ENCODE measurements at regions not wholly inside any gene's neighbourhood (a gene's known extent, or its start where the extent isn't known, plus 50 kb on each side); places are given as distances from the start of the nearest gene placed in this dataset.

GRCh38 chr10:10910634-10911033 is 107.0 kb upstream of the CELF2 start:
- H3K36me3 ChIP-seq, result no peaks in the 10 kb centered on the region
- peak in 1 of 2 experiments; percentile 3 for DNase-seq
- no peak overlapping the region for H3K27ac ChIP-seq
- H3K4me1 ChIP-seq, result no peaks in the 10 kb centered on the region; the same call in 1 of the 2 replicates
- no peak overlapping the region for H3K4me3 ChIP-seq
- no peaks in the 10 kb centered on the region for H3K9me3 ChIP-seq (replicated peaks)
- no peaks in the 10 kb centered on the region for H3K27me3 ChIP-seq

- H3K27ac ChIP-seq, result no peak overlapping the region; the same call in 1 of the 2 replicates
- no peaks in the 10 kb centered on the region; the same call in 1 of the 2 replicates for H3K4me1 ChIP-seq
- peak in 1 of 2 experiments; percentile 4 for DNase-seq
- H3K36me3 ChIP-seq, result no peaks in the 10 kb centered on the region
- peak overlapping the region; percentile 44 for H3K4me3 ChIP-seq
- no peaks in the 10 kb centered on the region for H3K27me3 ChIP-seq
- no peaks in the 10 kb centered on the region for H3K9me3 ChIP-seq (replicated peaks)
Measured at GRCh38 chr10:10911035-10911434, 106.6 kb upstream of the CELF2 start.

DNA sequence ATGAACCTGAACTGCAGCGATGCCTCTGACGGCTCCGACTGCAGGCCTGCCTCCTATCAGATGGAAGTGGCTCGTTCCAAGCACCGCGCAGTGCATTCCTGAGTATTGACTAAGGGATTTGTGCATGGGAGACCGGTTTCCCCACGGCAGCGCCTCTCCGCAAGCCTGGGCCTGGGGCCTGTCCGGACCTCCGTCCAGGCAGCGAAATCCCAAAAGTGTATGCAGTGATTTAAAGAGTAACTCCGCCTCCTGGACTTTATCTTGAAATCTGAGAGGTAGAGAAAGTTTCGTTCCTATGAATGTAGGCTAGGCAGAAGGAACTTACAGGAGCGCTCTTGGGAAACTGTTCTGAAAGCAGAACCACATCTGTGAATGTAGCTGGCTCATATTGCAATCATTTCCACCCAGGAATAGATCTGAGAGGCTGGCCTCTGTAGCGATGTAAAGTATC is 106.2 kb upstream of the CELF2 start:
- Histone ChIP-seq H3K27me3 (no peaks in the 10 kb centered on the region), H3K9me3 (replicated peaks) (no peaks in the 10 kb centered on the region), H3K4me1 (no peaks in the 10 kb centered on the region; the same call in 1 of the 2 replicates), H3K36me3 (no peaks in the 10 kb centered on the region), H3K4me3 (peak overlapping the region; percentile 44), H3K27ac (peak overlapping the region; percentile 11; the same call in 1 of the 2 replicates)
- peak; percentile 83 for DNase-seq

GRCh38 chr10:10914144-10914543 is 103.5 kb upstream of the CELF2 start:
- no peaks in the 10 kb centered on the region for H3K9me3 ChIP-seq (replicated peaks)
- H3K27ac ChIP-seq, result no peak overlapping the region
- no peak overlapping the region for H3K4me3 ChIP-seq
- H3K4me1 ChIP-seq, result no peaks in the 10 kb centered on the region; the same call in 1 of the 2 replicates
- no peaks in the 10 kb centered on the region for H3K36me3 ChIP-seq
- no peaks in the 10 kb centered on the region for H3K27me3 ChIP-seq
- no peak for DNase-seq

DNA sequence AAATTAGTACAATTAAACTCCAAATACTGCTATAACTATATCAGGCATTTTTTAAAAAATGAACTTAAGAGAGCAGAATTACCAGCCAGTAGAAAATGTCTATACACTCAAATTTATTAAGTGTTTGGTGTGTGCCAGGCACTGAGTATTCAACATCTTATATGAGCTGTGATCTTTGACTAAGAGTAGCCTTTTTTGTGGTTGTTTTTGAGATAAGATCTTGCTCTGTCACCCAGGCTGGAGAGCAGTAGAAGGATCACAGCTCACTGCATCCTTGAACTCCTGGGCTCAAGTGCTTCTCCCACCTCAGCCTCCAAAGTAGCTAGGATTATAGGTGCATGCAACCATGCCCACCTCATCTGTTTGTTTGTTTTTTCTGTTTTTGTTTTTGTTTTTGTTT is 102.5 kb upstream of the CELF2 start:
- Histone ChIP-seq H3K27me3 (no peaks in the 10 kb centered on the region), H3K9me3 (replicated peaks) (no peaks in the 10 kb centered on the region), H3K27ac (no peak overlapping the region), H3K4me1 (no peaks in the 10 kb centered on the region; the same call in 1 of the 2 replicates), H3K36me3 (no peaks in the 10 kb centered on the region), H3K4me3 (no peak overlapping the region)
- no peak for DNase-seq

DNA sequence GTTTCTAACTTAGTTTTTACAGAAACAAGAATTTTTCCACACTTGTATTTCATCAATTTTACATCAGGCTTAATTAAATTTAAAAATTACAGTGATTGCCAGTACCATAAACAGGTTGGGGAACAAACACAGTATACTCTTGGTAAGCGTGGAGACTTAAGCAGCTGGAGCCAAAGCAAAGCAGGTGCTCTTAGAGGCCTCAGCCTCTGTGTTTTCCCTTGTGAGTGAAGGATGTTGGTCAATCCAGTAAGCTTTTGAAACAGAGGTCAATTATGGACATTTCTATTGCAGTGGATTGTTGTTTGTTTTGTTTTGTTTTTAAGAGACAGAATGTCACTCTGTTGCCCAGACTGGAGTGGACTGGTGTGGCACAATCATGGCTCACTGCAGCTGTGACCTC is 100.6 kb upstream of the CELF2 start:
- no peak overlapping the region for H3K4me3 ChIP-seq
- no peaks in the 10 kb centered on the region for H3K9me3 ChIP-seq (replicated peaks)
- no peaks in the 10 kb centered on the region for H3K36me3 ChIP-seq
- H3K4me1 ChIP-seq, result no peaks in the 10 kb centered on the region
- peak in 1 of 2 experiments; percentile 12 for DNase-seq
- no peaks in the 10 kb centered on the region for H3K27me3 ChIP-seq
- no peak overlapping the region for H3K27ac ChIP-seq

GRCh38 chr10:10919976-10920375 is 97.7 kb upstream of the CELF2 start:
- Histone ChIP-seq H3K4me1 (no peaks in the 10 kb centered on the region), H3K9me3 (replicated peaks) (no peaks in the 10 kb centered on the region), H3K36me3 (no peaks in the 10 kb centered on the region), H3K4me3 (no peak overlapping the region), H3K27ac (no peak overlapping the region), H3K27me3 (no peaks in the 10 kb centered on the region)
- DNase-seq, result no peak

- no peak for DNase-seq
Measured at GRCh38 chr10:10921826-10922461, 95.7 kb upstream of the CELF2 start.

GRCh38 chr10:10923029-10923651 is 94.5 kb upstream of the CELF2 start:
- Histone ChIP-seq H3K36me3 (no peaks in the 10 kb centered on the region), H3K27ac (no peak overlapping the region), H3K4me1 (no peaks in the 10 kb centered on the region), H3K27me3 (no peaks in the 10 kb centered on the region), H3K4me3 (no peak overlapping the region), H3K9me3 (replicated peaks) (no peaks in the 10 kb centered on the region)
- DNase-seq, result no peak

More at GRCh38 chr10:10921826-10922461, 95.7 kb upstream of the CELF2 start:
- no peak overlapping the region for H3K27ac ChIP-seq
- H3K36me3 ChIP-seq, result no peaks in the 10 kb centered on the region
- no peaks in the 10 kb centered on the region for H3K27me3 ChIP-seq
- no peak overlapping the region for H3K4me3 ChIP-seq
- H3K9me3 ChIP-seq (replicated peaks), result no peaks in the 10 kb centered on the region
- no peaks in the 10 kb centered on the region for H3K4me1 ChIP-seq

DNA sequence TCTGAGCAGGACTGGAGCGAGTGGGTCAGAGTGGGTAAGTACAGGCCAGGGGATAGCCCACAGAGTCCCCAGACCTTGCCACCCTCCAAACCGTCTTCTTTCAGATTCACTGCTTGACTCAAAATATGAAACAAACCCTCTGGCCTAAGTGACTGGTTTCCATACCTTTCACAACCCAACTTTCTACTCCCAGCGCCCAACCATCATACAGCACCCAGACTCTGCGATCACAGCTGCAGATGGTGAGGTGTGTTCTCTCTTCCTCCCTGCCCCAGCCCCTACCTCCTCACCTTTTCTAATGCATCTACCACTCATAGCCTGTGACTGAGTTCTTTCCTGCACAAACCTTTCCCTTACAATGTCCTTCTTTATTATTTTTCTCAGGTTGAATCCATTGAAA is 92.0 kb upstream of the CELF2 start:
- Histone ChIP-seq H3K9me3 (replicated peaks) (no peaks in the 10 kb centered on the region), H3K27me3 (no peaks in the 10 kb centered on the region), H3K4me3 (no peak overlapping the region), H3K4me1 (no peaks in the 10 kb centered on the region), H3K36me3 (no peaks in the 10 kb centered on the region), H3K27ac (no peak overlapping the region)
- no peak for DNase-seq

GRCh38 chr10:10927608-10928007 is 90.1 kb upstream of the CELF2 start:
- Histone ChIP-seq H3K4me1 (no peaks in the 10 kb centered on the region), H3K36me3 (no peaks in the 10 kb centered on the region), H3K27ac (no peak overlapping the region), H3K4me3 (no peak overlapping the region), H3K27me3 (no peaks in the 10 kb centered on the region), H3K9me3 (replicated peaks) (no peaks in the 10 kb centered on the region)
- DNase-seq, result no peak

DNA sequence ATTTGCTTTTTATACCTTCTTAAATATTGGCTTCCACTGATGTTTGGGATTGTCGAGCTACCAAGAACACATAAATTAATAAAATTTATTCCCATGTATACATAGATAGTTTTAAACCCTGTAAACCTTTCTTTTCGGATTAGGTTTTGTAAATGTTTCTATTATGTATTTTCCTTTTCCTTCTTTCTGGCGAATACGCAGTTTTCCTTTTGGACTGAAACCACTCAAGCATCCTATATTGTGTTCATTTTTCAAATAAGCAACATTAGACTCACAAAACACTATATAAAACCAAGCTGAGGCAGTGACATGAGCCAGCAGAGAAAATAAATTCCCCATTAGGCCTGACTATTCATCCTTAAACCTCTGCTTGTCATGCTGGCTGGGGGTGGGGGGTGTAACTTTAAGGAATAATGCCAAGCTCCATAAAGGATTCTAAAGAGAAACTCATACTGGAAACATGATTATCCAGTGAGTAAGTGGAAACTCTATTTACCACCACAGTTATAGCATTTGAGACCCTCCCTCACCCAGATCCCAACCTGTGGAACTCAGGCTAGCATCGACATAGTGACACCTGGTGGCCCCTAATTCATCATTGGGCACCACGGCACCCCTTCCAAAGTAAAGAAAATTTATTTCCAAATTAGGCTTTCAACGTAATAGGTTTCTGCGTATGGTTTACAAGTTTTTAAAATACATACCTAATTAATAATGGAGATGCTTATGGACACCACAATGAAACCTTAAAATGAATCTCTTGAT is 86.5 kb upstream of the CELF2 start:
- Histone ChIP-seq H3K9me3 (replicated peaks) (no peaks in the 10 kb centered on the region), H3K4me3 (no peak overlapping the region), H3K4me1 (no peaks in the 10 kb centered on the region), H3K27me3 (no peaks in the 10 kb centered on the region), H3K36me3 (no peaks in the 10 kb centered on the region), H3K27ac (no peak overlapping the region)
- DNase-seq, result no peak

DNA sequence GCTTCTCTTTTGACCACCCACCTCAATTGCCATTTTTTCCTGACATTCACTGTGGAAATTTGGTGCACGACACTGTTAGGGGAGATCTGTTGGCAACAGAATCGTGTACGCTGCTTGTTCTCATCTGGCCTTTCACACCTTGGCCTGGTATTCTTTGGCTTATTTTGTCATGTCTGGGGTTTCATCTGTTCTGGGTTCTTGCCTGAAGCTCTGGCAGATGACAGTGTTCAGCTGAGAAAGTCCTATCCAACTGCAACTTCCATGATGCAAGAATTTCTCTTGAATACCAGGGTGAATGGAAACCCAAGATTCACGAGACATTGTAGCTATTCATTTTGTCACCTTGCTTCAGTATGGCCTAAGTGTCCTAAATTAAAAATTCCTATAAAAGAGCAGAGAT is 82.6 kb upstream of the CELF2 start:
- Histone ChIP-seq H3K36me3 (no peaks in the 10 kb centered on the region), H3K4me3 (no peak overlapping the region), H3K27ac (no peak overlapping the region), H3K4me1 (peaks cover 18% of the 10 kb centered on the region), H3K9me3 (replicated peaks) (no peaks in the 10 kb centered on the region), H3K27me3 (no peaks in the 10 kb centered on the region)
- DNase-seq, result no peak

DNA sequence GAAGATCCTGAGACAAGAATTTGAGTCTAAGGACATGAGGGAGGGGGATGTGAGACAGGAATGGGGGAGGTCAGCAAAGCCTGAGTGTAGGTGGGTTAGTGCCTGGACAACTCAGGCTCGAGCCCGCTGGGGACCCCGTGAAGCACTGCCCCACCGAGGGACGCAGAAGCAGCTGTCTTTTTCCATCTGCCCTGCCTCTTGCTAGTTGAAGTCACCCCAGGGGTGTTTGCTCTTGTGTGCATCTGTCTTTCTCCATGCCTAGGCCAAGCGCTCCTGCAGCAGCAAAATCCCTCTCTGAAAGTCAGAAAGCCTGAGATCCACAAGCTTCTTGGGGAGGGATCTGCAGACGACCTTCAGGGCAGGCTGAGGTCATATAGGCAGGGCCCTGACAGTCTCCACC is 79.0 kb upstream of the CELF2 start:
- DNase-seq, result peak; percentile 75 to 82
- H3K4me3 ChIP-seq, result no peak overlapping the region
- peaks cover 18% of the 10 kb centered on the region for H3K4me1 ChIP-seq
- peak overlapping the region; percentile 50; the same call in 1 of the 2 replicates for H3K27ac ChIP-seq
- no peaks in the 10 kb centered on the region for H3K27me3 ChIP-seq
- no peaks in the 10 kb centered on the region; the same call in 1 of the 2 replicates for H3K9me3 ChIP-seq (replicated peaks)
- no peaks in the 10 kb centered on the region for H3K36me3 ChIP-seq

GRCh38 chr10:10941127-10941730 is 76.4 kb upstream of the CELF2 start:
- Histone ChIP-seq H3K27ac (no peak overlapping the region), H3K36me3 (no peaks in the 10 kb centered on the region), H3K4me1 (peaks cover 18% of the 10 kb centered on the region), H3K4me3 (no peak overlapping the region), H3K9me3 (replicated peaks) (no peaks in the 10 kb centered on the region; the same call in 1 of the 2 replicates), H3K27me3 (no peaks in the 10 kb centered on the region)
- no peak for DNase-seq

All from SJCRH30 (cell line).